Activated naive CD4-positive, alpha-beta T cell treated with anti-CD3 and anti-CD28 coated beads, Interleukin-2, amount 10 ng/mL, durations not matched to agents 7 days and 5 days (primary cell): ENCODE measurements at regions not wholly inside any gene's neighbourhood (a gene's known extent, or its start where the extent isn't known, plus 50 kb on each side); places are given as distances from the start of the nearest gene placed in this dataset.

Experiments
- CTCF ChIA-PET: fragments of 350-600 bp; sonication (Branson Sonifier 250); formaldehyde crosslinking; loops from one replicate; lab custom pipeline; 2021; ENCODE audit warnings: antibody characterized with exemption; lab: Charles Lee
- DNase-seq: peaks from one replicate; pipeline ENCODE4 v3.0.0-alpha.2; 2020
- H3K27ac Mint-ChIP-seq: one replicate; pipeline ENCODE4 v1.8.0; 2021; ENCODE audit warnings: mild to moderate bottlenecking, moderate library complexity, mixed read lengths
- H3K27me3 Mint-ChIP-seq: one replicate; pipeline ENCODE4 v1.8.0; 2021; ENCODE audit warnings: mild to moderate bottlenecking, mixed read lengths
- H3K36me3 Mint-ChIP-seq: one replicate; pipeline ENCODE4 v1.8.0; 2021; ENCODE audit warnings: mixed read lengths
- H3K4me1 Mint-ChIP-seq: one replicate; pipeline ENCODE4 v1.8.0; 2021; ENCODE audit warnings: mixed read lengths
- H3K4me3 Mint-ChIP-seq: one replicate; pipeline ENCODE4 v1.8.0; 2021; ENCODE audit warnings: mild to moderate bottlenecking, moderate library complexity, mixed read lengths
- H3K9me3 Mint-ChIP-seq: one replicate; pipeline ENCODE4 v1.8.0; 2021; ENCODE audit warnings: mixed read lengths

- Mint-ChIP-seq H3K36me3 (no peaks in the 10 kb centered on the region), H3K4me3 (no peak overlapping the region), H3K9me3 (peaks cover 6% of the 10 kb centered on the region), H3K27me3 (no peaks in the 10 kb centered on the region), H3K4me1 (no peaks in the 10 kb centered on the region), H3K27ac (no peak overlapping the region)
- CTCF ChIA-PET: no interaction called here
- DNase-seq: no peak
Measured at GRCh38 chr14:25899197-25899596, 698.6 kb downstream of the NOVA1 start.

- Mint-ChIP-seq H3K36me3 (no peaks in the 10 kb centered on the region), H3K27me3 (no peaks in the 10 kb centered on the region), H3K9me3 (peaks cover 16% of the 10 kb centered on the region), H3K4me1 (no peaks in the 10 kb centered on the region), H3K27ac (no peak overlapping the region), H3K4me3 (no peak overlapping the region)
- no peak for DNase-seq
- CTCF ChIA-PET: no interaction called here
Measured at GRCh38 chr14:25896777-25897176, 701.1 kb downstream of the NOVA1 start.

- Mint-ChIP-seq H3K9me3 (peaks cover 17% of the 10 kb centered on the region), H3K27ac (no peak overlapping the region), H3K4me3 (no peak overlapping the region), H3K4me1 (no peaks in the 10 kb centered on the region), H3K27me3 (no peaks in the 10 kb centered on the region), H3K36me3 (no peaks in the 10 kb centered on the region)
- CTCF ChIA-PET: no interaction called here
- no peak for DNase-seq
Measured at GRCh38 chr14:25895740-25896139, 702.1 kb downstream of the NOVA1 start.

- CTCF ChIA-PET: no interaction called here
- Mint-ChIP-seq H3K4me3 (no peak overlapping the region), H3K9me3 (peaks cover 16% of the 10 kb centered on the region), H3K27ac (no peak overlapping the region), H3K4me1 (no peaks in the 10 kb centered on the region), H3K27me3 (no peaks in the 10 kb centered on the region), H3K36me3 (no peaks in the 10 kb centered on the region)
- no peak for DNase-seq
Measured at GRCh38 chr14:25887251-25887878, 710.5 kb downstream of the NOVA1 start.

GRCh38 chr14:25884657-25885056 is 713.2 kb downstream of the NOVA1 start:
- Mint-ChIP-seq H3K27me3 (no peaks in the 10 kb centered on the region), H3K36me3 (no peaks in the 10 kb centered on the region), H3K27ac (no peak overlapping the region), H3K9me3 (peaks cover 3% of the 10 kb centered on the region), H3K4me3 (no peak overlapping the region), H3K4me1 (no peaks in the 10 kb centered on the region)
- no peak for DNase-seq
- CTCF ChIA-PET: no interaction called here

GRCh38 chr14:25882899-25883298 is 714.9 kb downstream of the NOVA1 start:
- CTCF ChIA-PET: no interaction called here
- H3K9me3 Mint-ChIP-seq: peaks cover 3% of the 10 kb centered on the region
- no peaks in the 10 kb centered on the region for H3K4me1 Mint-ChIP-seq
- H3K4me3 Mint-ChIP-seq: no peak overlapping the region
- no peaks in the 10 kb centered on the region for H3K27me3 Mint-ChIP-seq
- no peak for DNase-seq
- H3K27ac Mint-ChIP-seq: no peak overlapping the region
- no peaks in the 10 kb centered on the region for H3K36me3 Mint-ChIP-seq

- no peak overlapping the region for H3K27ac Mint-ChIP-seq
- no peaks in the 10 kb centered on the region for H3K36me3 Mint-ChIP-seq
- CTCF ChIA-PET: no interaction called here
- DNase-seq: no peak
- no peaks in the 10 kb centered on the region for H3K27me3 Mint-ChIP-seq
- no peaks in the 10 kb centered on the region for H3K4me1 Mint-ChIP-seq
- peaks cover 4% of the 10 kb centered on the region for H3K9me3 Mint-ChIP-seq
- no peak overlapping the region for H3K4me3 Mint-ChIP-seq
Measured at GRCh38 chr14:25875475-25875874, 722.4 kb downstream of the NOVA1 start.

- H3K27ac Mint-ChIP-seq: no peak overlapping the region
- H3K4me3 Mint-ChIP-seq: no peak overlapping the region
- no peaks in the 10 kb centered on the region for H3K27me3 Mint-ChIP-seq
- H3K4me1 Mint-ChIP-seq: no peaks in the 10 kb centered on the region
- peaks cover 8% of the 10 kb centered on the region for H3K9me3 Mint-ChIP-seq
- no peaks in the 10 kb centered on the region for H3K36me3 Mint-ChIP-seq
- no peak for DNase-seq
- CTCF ChIA-PET: no interaction called here
Measured at GRCh38 chr14:25869854-25870253, 728.0 kb downstream of the NOVA1 start.

GRCh38 chr14:25868521-25869314 is 729.1 kb downstream of the NOVA1 start:
- H3K36me3 Mint-ChIP-seq: no peaks in the 10 kb centered on the region
- H3K4me3 Mint-ChIP-seq: no peak overlapping the region
- H3K9me3 Mint-ChIP-seq: peaks cover 8% of the 10 kb centered on the region
- CTCF ChIA-PET: no interaction called here
- no peak overlapping the region for H3K27ac Mint-ChIP-seq
- DNase-seq: no peak
- no peaks in the 10 kb centered on the region for H3K4me1 Mint-ChIP-seq
- H3K27me3 Mint-ChIP-seq: no peaks in the 10 kb centered on the region

- Mint-ChIP-seq H3K36me3 (no peaks in the 10 kb centered on the region), H3K4me1 (no peaks in the 10 kb centered on the region), H3K4me3 (no peak overlapping the region), H3K9me3 (peaks cover 6% of the 10 kb centered on the region), H3K27me3 (no peaks in the 10 kb centered on the region), H3K27ac (no peak overlapping the region)
- CTCF ChIA-PET: no interaction called here
- DNase-seq: no peak
Measured at GRCh38 chr14:25861406-25861805, 736.4 kb downstream of the NOVA1 start.

- Mint-ChIP-seq H3K27ac (no peak overlapping the region), H3K4me1 (no peaks in the 10 kb centered on the region), H3K9me3 (peaks cover 3% of the 10 kb centered on the region), H3K36me3 (no peaks in the 10 kb centered on the region), H3K4me3 (no peak overlapping the region), H3K27me3 (no peaks in the 10 kb centered on the region)
- CTCF ChIA-PET: no interaction called here
- no peak for DNase-seq
Measured at GRCh38 chr14:25848601-25849000, 749.2 kb downstream of the NOVA1 start.

GRCh38 chr14:25846246-25846645 is 751.6 kb downstream of the NOVA1 start:
- H3K27ac Mint-ChIP-seq: no peak overlapping the region
- H3K27me3 Mint-ChIP-seq: no peaks in the 10 kb centered on the region
- H3K4me1 Mint-ChIP-seq: no peaks in the 10 kb centered on the region
- no peak overlapping the region for H3K4me3 Mint-ChIP-seq
- CTCF ChIA-PET: no interaction called here
- H3K9me3 Mint-ChIP-seq: peaks cover 3% of the 10 kb centered on the region
- no peak for DNase-seq
- no peaks in the 10 kb centered on the region for H3K36me3 Mint-ChIP-seq

GRCh38 chr14:25843481-25844470 is 754.1 kb downstream of the NOVA1 start:
- H3K9me3 Mint-ChIP-seq: peaks cover 6% of the 10 kb centered on the region
- no peak for DNase-seq
- H3K27me3 Mint-ChIP-seq: no peaks in the 10 kb centered on the region
- CTCF ChIA-PET: no interaction called here
- H3K4me3 Mint-ChIP-seq: no peak overlapping the region
- H3K27ac Mint-ChIP-seq: no peak overlapping the region
- H3K36me3 Mint-ChIP-seq: no peaks in the 10 kb centered on the region
- H3K4me1 Mint-ChIP-seq: no peaks in the 10 kb centered on the region

GRCh38 chr14:25841226-25841625 is 756.6 kb downstream of the NOVA1 start:
- no peaks in the 10 kb centered on the region for H3K36me3 Mint-ChIP-seq
- no peak for DNase-seq
- CTCF ChIA-PET: no interaction called here

More at GRCh38 chr14:25841226-25841625, 756.6 kb downstream of the NOVA1 start:
- Mint-ChIP-seq H3K9me3 (peaks cover 6% of the 10 kb centered on the region), H3K27ac (no peak overlapping the region), H3K4me1 (no peaks in the 10 kb centered on the region), H3K4me3 (no peak overlapping the region), H3K27me3 (no peaks in the 10 kb centered on the region)
